Osteoblast (primary cell): ENCODE measurements at regions not wholly inside any gene's neighbourhood (a gene's known extent, or its start where the extent isn't known, plus 50 kb on each side); places are given as distances from the start of the nearest gene placed in this dataset.

Experiments used
- DNase-seq: peaks from one replicate; pipeline ENCODE4 v3.0.0; 2011; ENCODE audit warnings: low spot score, mixed read lengths; ENCODE audit not compliant: insufficient read length; ENCODE audit errors: missing footprints
- H2AFZ ChIP-seq: 2 replicates; pipeline ENCODE4 v1.6.0; 2011; ENCODE audit warnings: mild to moderate bottlenecking, low read length
- H3K27ac ChIP-seq: 2 replicates; pipeline ENCODE4 v1.5.1; 2011; ENCODE audit warnings: mild to moderate bottlenecking, low read depth, low read length, moderate library complexity
- H3K27me3 ChIP-seq: 2 replicates; pipeline ENCODE4 v1.6.0; 2012; ENCODE audit warnings: mild to moderate bottlenecking, control low read depth, inconsistent platforms, low read length, moderate library complexity; ENCODE audit not compliant: insufficient read depth
- H3K36me3 ChIP-seq: 2 replicates; pipeline ENCODE4 v1.5.1; 2011; ENCODE audit warnings: mild to moderate bottlenecking, low read length, control low read depth, moderate library complexity; ENCODE audit not compliant: insufficient read depth
- H3K4me1 ChIP-seq: 2 replicates; pipeline ENCODE4 v1.5.1; 2011; ENCODE audit warnings: mild to moderate bottlenecking, low read length, control low read depth, moderate library complexity; ENCODE audit not compliant: insufficient read depth
- H3K4me2 ChIP-seq: 2 replicates; pipeline ENCODE4 v1.6.0; 2011; ENCODE audit warnings: mild to moderate bottlenecking, low read length; ENCODE audit not compliant: insufficient read depth
- H3K4me3 ChIP-seq: fragments of 200-600 bp; sonication (generic); 3 replicates; pipeline ENCODE4 v1.5.1; 2012; ENCODE audit warnings: mild to moderate bottlenecking, low read length, inconsistent platforms; ENCODE audit not compliant: insufficient read depth
- H3K79me2 ChIP-seq: 2 replicates; pipeline ENCODE4 v1.6.0; 2012; ENCODE audit warnings: mild to moderate bottlenecking, low read length, control low read depth, inconsistent platforms; ENCODE audit not compliant: insufficient read depth
- H3K9me3 ChIP-seq: 2 replicates; pipeline ENCODE4 v1.5.1; 2011; ENCODE audit warnings: low read depth, low read length, control low read depth
- H4K20me1 ChIP-seq: 2 replicates; pipeline ENCODE4 v1.6.0; 2012; ENCODE audit warnings: mild to moderate bottlenecking, low read length, control low read depth; ENCODE audit not compliant: insufficient read depth
- TF ChIP-seq, protein P1 (sequence below): IDR thresholded peaks from 2 replicates; pipeline ENCODE4 v1.5.1; 2011; ENCODE audit warnings: mild to moderate bottlenecking, low read depth, low read length, moderate library complexity; ENCODE audit errors: extremely low read depth

DNA sequence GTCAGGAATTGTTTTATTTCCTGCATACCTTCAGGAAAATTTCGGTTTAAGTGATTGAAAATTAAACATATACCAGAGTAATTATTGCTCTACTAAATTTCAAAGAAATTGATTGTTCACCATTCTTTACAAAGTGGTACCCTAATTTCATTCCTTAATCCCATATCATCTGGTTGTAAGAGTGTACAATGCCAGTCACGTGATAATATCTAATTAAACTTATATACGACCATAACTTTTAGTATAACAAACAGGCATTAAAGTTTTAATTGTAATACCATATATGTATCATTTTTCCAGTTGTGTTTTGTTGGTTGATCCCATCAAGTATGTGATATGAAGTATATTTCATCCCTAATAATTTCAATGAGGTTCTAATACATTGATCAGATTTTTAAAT is 74.8 kb upstream of the PLSCR5 start:
- no peaks in the 10 kb centered on the region for H3K27me3 ChIP-seq
- no peaks in the 10 kb centered on the region for H3K79me2 ChIP-seq
- no peaks in the 10 kb centered on the region for H4K20me1 ChIP-seq
- H3K27ac ChIP-seq, result no peak overlapping the region
- no peak overlapping the region for H3K4me2 ChIP-seq
- H3K9me3 ChIP-seq, result no peaks in the 10 kb centered on the region
- no peak overlapping the region for H3K4me3 ChIP-seq
- TF ChIP-seq, protein P1, sequence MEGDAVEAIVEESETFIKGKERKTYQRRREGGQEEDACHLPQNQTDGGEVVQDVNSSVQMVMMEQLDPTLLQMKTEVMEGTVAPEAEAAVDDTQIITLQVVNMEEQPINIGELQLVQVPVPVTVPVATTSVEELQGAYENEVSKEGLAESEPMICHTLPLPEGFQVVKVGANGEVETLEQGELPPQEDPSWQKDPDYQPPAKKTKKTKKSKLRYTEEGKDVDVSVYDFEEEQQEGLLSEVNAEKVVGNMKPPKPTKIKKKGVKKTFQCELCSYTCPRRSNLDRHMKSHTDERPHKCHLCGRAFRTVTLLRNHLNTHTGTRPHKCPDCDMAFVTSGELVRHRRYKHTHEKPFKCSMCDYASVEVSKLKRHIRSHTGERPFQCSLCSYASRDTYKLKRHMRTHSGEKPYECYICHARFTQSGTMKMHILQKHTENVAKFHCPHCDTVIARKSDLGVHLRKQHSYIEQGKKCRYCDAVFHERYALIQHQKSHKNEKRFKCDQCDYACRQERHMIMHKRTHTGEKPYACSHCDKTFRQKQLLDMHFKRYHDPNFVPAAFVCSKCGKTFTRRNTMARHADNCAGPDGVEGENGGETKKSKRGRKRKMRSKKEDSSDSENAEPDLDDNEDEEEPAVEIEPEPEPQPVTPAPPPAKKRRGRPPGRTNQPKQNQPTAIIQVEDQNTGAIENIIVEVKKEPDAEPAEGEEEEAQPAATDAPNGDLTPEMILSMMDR, result no peak
- no peaks in the 10 kb centered on the region for H3K36me3 ChIP-seq
- H3K4me1 ChIP-seq, result no peaks in the 10 kb centered on the region
- H2AFZ ChIP-seq, result no peak overlapping the region
- no peak for DNase-seq

DNA sequence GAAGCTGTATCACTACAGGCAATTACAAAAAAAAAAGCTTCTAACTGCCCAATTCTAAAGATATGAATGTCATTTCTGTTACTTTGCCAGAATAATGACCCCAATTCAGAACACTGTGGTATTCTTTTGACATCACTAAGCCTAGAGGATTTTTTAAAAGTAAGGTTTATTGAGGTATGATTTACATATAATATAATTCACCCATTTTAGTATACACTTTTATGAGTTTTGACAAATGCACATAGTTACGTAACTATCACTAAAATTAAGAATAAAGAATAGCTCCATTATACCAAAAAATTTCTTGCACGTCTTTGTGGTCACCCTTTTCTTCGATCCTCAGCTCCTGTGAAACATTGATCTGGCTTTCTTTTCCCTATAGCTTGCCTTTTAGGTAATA is 74.0 kb upstream of the PLSCR5 start:
- TF ChIP-seq, protein P1, result no peak
- Histone ChIP-seq H3K27ac (no peak overlapping the region), H3K79me2 (no peaks in the 10 kb centered on the region), H2AFZ (no peak overlapping the region), H4K20me1 (no peaks in the 10 kb centered on the region), H3K4me3 (no peak overlapping the region), H3K9me3 (no peaks in the 10 kb centered on the region), H3K27me3 (no peaks in the 10 kb centered on the region), H3K4me2 (no peak overlapping the region), H3K4me1 (no peaks in the 10 kb centered on the region), H3K36me3 (no peaks in the 10 kb centered on the region)
- DNase-seq, result no peak

DNA sequence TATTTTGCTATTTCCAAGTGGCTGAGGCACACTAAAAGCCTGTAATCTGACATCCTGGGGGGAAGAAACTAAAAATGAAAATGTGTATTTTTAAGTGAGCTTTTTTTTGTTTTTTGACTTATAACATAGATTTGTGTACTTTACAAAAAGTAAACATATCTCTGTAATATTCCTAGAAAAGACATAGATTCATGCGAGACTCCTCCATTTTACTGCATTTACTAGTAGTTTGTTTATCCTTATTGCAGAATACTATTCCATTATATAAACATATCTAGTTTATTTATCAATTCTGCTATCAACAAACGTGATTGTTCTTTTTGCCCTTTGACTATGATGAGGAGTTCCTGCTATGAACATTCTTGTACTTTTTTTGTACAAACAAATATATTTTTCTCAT is 67.8 kb upstream of the PLSCR5 start:
- no peaks in the 10 kb centered on the region for H3K79me2 ChIP-seq
- no peaks in the 10 kb centered on the region for H3K36me3 ChIP-seq
- no peaks in the 10 kb centered on the region for H4K20me1 ChIP-seq
- no peaks in the 10 kb centered on the region for H3K27me3 ChIP-seq
- H3K9me3 ChIP-seq, result no peaks in the 10 kb centered on the region
- no peak overlapping the region for H3K27ac ChIP-seq
- H2AFZ ChIP-seq, result no peak overlapping the region
- H3K4me2 ChIP-seq, result no peak overlapping the region
- DNase-seq, result no peak
- H3K4me1 ChIP-seq, result no peaks in the 10 kb centered on the region
- TF ChIP-seq, protein P1, result no peak
- no peak overlapping the region for H3K4me3 ChIP-seq

DNA sequence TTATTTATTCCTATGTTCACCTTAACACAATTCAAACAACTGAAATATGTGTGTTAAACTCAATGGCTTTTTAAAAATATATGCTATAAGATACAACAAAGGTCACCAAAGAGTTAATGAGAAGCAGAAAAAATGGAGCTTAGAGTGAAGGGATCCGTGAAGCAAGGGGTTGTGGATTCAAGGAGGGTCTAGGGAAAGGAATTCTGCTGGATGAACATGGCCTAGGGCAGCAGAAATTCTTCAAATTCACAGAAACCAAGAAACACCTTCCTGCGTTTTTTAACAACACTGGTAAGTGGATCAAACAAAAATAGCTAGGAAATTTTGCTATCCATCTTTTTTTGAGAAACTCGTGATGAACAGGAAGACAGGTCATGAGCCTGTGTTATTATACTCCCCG is 59.3 kb upstream of the PLSCR5 start:
- TF ChIP-seq, protein P1, result no peak
- Histone ChIP-seq H3K79me2 (no peaks in the 10 kb centered on the region), H3K4me3 (no peak overlapping the region), H3K27me3 (peaks cover 3% of the 10 kb centered on the region), H2AFZ (no peak overlapping the region), H3K4me2 (no peak overlapping the region), H3K27ac (no peak overlapping the region), H4K20me1 (no peaks in the 10 kb centered on the region), H3K9me3 (no peaks in the 10 kb centered on the region), H3K36me3 (no peaks in the 10 kb centered on the region), H3K4me1 (no peaks in the 10 kb centered on the region)
- no peak for DNase-seq
